ENCODE measurements at regions not wholly inside any gene's neighbourhood (a gene's known extent, or its start where the extent isn't known, plus 50 kb on each side); places are given as distances from the start of the nearest gene placed in this dataset.
"Not testable (repeated sequence)": the region's sequence is repeated elsewhere in the genome, so short reads cannot be mapped to it uniquely, and the experiment has no call there.

- Histone ChIP-seq H3K36me3 (no peaks in the 10 kb centered on the region), H3K4me1 (no peaks in the 10 kb centered on the region), H3K27ac (no peak overlapping the region), H3K4me3 (no peak overlapping the region), H3K9me3 (no peaks in the 10 kb centered on the region), H3K27me3 (no peaks in the 10 kb centered on the region)
- in situ Hi-C loops (cut with MboI; ENCODE audit: low pct_ligation_motif_present in 1 of 4, low pct_unique_long_range_greater_than_20kb in 1 of 4, low sequenced_read_pairs in 3 of 4) (no loop called here), intact Hi-C loops (cut with DNase I; ENCODE audit: low total_unique reads) (no loop called here)
- TF ChIP-seq POLR2AphosphoS5 (IDR thresholded peaks at IDR 0.05) (no peak), EP300 (IDR thresholded peaks at IDR 0.05; ENCODE audit: low read depth) (no peak), POLR2A (IDR thresholded peaks at IDR 0.05) (no peak)
- TF ChIP-seq, protein P1, sequence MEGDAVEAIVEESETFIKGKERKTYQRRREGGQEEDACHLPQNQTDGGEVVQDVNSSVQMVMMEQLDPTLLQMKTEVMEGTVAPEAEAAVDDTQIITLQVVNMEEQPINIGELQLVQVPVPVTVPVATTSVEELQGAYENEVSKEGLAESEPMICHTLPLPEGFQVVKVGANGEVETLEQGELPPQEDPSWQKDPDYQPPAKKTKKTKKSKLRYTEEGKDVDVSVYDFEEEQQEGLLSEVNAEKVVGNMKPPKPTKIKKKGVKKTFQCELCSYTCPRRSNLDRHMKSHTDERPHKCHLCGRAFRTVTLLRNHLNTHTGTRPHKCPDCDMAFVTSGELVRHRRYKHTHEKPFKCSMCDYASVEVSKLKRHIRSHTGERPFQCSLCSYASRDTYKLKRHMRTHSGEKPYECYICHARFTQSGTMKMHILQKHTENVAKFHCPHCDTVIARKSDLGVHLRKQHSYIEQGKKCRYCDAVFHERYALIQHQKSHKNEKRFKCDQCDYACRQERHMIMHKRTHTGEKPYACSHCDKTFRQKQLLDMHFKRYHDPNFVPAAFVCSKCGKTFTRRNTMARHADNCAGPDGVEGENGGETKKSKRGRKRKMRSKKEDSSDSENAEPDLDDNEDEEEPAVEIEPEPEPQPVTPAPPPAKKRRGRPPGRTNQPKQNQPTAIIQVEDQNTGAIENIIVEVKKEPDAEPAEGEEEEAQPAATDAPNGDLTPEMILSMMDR (IDR thresholded peaks at IDR 0.05) = no peak
- no peak for DNase-seq
- WGBS, 2 donors (ENCODE audit: low coverage in 1 of 2) = 72 to 83% methylated on average over 2 to 3 of the region's 3 CpGs
These were observed 230.7 kb downstream of the RND3 start for GRCh38 chr2:150256736-150257135.

GRCh38 chr2:150255528-150255927, 231.9 kb downstream of the RND3 start:
- DNase-seq = no peak
- in situ Hi-C loops (cut with MboI; ENCODE audit: low pct_ligation_motif_present in 1 of 4, low pct_unique_long_range_greater_than_20kb in 1 of 4, low sequenced_read_pairs in 3 of 4) (no loop called here), intact Hi-C loops (cut with DNase I; ENCODE audit: low total_unique reads) (no loop called here)

DNA sequence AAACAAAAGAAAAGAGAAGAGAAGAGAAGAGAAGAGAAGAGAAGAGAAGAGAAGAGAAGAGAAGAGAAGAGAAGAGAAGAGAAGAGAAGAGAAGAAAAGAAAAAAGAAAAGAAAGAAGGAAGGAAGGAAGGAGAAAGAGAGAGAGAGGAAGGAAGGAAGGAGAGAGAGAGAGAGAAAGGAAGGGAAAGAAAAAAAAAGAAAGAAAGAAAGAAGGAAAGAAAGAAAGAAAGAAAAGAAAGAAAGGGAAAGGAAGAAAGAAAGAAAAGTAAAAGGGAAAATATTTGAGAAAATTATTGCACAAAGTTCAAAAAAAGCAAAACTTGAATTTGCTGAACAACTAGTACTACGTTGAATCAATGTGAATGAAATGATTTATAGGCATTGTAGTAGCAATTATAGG, 237.7 kb downstream of the RND3 start:
- WGBS, 2 donors (ENCODE audit: low coverage in 1 of 2) = 68 to 86% methylated on average over 1 of the region's 1 CpG
- H3K4me1 ChIP-seq; H3K36me3 ChIP-seq; DNase-seq; H3K27me3 ChIP-seq; H3K27ac ChIP-seq; intact Hi-C loops (cut with DNase I; ENCODE audit: low total_unique reads); H3K9me3 ChIP-seq; H3K4me3 ChIP-seq; in situ Hi-C loops (cut with MboI; ENCODE audit: low pct_ligation_motif_present in 1 of 4, low pct_unique_long_range_greater_than_20kb in 1 of 4, low sequenced_read_pairs in 3 of 4): not testable (repeated sequence)

More at GRCh38 chr2:150255528-150255927, 231.9 kb downstream of the RND3 start:
- H3K27ac ChIP-seq = no peak overlapping the region
- no peak overlapping the region for H3K4me3 ChIP-seq
- no peaks in the 10 kb centered on the region for H3K4me1 ChIP-seq
- H3K9me3 ChIP-seq = no peaks in the 10 kb centered on the region
- H3K36me3 ChIP-seq = no peaks in the 10 kb centered on the region
- no peaks in the 10 kb centered on the region for H3K27me3 ChIP-seq
- TF ChIP-seq POLR2A (IDR thresholded peaks at IDR 0.05) = no peak
- no peak for TF ChIP-seq POLR2AphosphoS5 (IDR thresholded peaks at IDR 0.05)
- TF ChIP-seq, protein P1 (IDR thresholded peaks at IDR 0.05) = no peak
- TF ChIP-seq EP300 (IDR thresholded peaks at IDR 0.05; ENCODE audit: low read depth) = no peak

DNA sequence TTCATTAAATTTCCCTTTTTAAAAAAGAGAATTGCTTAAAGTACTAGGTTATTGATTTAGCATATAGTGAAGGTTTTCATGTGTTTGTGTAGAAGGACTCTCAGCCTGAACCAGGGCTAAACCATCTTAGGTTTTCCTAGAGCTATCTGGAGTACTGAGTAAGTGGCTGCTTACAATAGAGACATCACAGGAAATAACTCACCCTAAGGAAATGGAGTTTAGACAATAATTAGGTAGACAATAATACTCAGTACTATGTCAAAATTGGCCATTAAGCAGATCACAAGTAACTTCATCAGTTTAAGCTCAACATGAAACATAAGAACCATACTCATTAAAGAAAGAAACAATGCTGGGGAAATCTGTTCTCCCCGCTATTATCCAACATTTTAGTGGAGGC, 240.0 kb downstream of the RND3 start:
- no peak overlapping the region for H3K27ac ChIP-seq
- 56 to 100% methylated on average over 1 of the region's 1 CpG for WGBS, 2 donors (ENCODE audit: low coverage in 1 of 2)
- no peak for DNase-seq
- H3K27me3 ChIP-seq = no peaks in the 10 kb centered on the region
- no peaks in the 10 kb centered on the region for H3K36me3 ChIP-seq
- H3K4me1 ChIP-seq = no peaks in the 10 kb centered on the region
- no peak overlapping the region for H3K4me3 ChIP-seq
- in situ Hi-C loops (cut with MboI; ENCODE audit: low pct_ligation_motif_present in 1 of 4, low pct_unique_long_range_greater_than_20kb in 1 of 4, low sequenced_read_pairs in 3 of 4) = no loop called here
- H3K9me3 ChIP-seq = no peaks in the 10 kb centered on the region
- intact Hi-C loops (cut with DNase I; ENCODE audit: low total_unique reads) = no loop called here
- no peak for TF ChIP-seq POLR2AphosphoS5 (IDR thresholded peaks at IDR 0.05)

- H3K27me3 ChIP-seq = no peaks in the 10 kb centered on the region
These were observed 252.6 kb downstream of the RND3 start for GRCh38 chr2:150234787-150235446.

DNA sequence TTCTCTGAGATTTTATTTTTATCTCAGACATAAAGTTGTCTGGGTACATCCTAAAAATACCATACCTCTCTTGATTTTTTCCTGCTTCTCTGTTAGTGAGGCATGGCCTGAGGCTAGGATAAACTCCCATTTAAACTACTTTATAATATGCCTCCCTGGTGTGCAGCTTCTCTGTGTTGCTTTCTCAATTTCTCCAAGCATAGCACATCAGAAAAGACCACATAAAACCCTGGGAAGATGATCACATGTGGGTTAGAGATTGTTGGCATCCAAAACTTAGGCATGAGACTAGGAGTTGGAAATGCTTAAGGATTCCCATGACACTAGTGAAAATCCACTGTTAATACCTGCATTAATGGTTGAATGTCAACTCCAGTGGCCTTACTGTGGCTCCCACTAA, 254.6 kb downstream of the RND3 start:
- Histone ChIP-seq H3K36me3 (no peaks in the 10 kb centered on the region), H3K27ac (no peak overlapping the region), H3K4me3 (no peak overlapping the region), H3K9me3 (no peaks in the 10 kb centered on the region), H3K4me1 (peaks cover 0 to 13% (median 0%) of the 10 kb centered on the region in 4 donors), H3K27me3 (no peaks in the 10 kb centered on the region)
- no peak for DNase-seq
- intact Hi-C loops (cut with DNase I; ENCODE audit: low total_unique reads) (no loop called here), in situ Hi-C loops (cut with MboI; ENCODE audit: low pct_ligation_motif_present in 1 of 4, low pct_unique_long_range_greater_than_20kb in 1 of 4, low sequenced_read_pairs in 3 of 4) (no loop called here)
- no peak for TF ChIP-seq POLR2AphosphoS5 (IDR thresholded peaks at IDR 0.05)
- no peak for TF ChIP-seq POLR2A (IDR thresholded peaks at IDR 0.05)
- TF ChIP-seq, protein P1 (IDR thresholded peaks at IDR 0.05) = no peak
- no peak for TF ChIP-seq EP300 (IDR thresholded peaks at IDR 0.05; ENCODE audit: low read depth)

More at GRCh38 chr2:150234787-150235446, 252.6 kb downstream of the RND3 start:
- TF ChIP-seq EP300 (IDR thresholded peaks at IDR 0.05; ENCODE audit: low read depth) (no peak), POLR2AphosphoS5 (IDR thresholded peaks at IDR 0.05) (peak in 1 of 3 donors; percentile 49)
- H3K4me3 ChIP-seq = peak overlapping the region in 1 of 4 donors; percentile 6
- DNase-seq = peak; percentile 19
- peaks cover 0 to 13% (median 0%) of the 10 kb centered on the region in 4 donors for H3K4me1 ChIP-seq
- no peaks in the 10 kb centered on the region for H3K36me3 ChIP-seq
- H3K9me3 ChIP-seq = no peaks in the 10 kb centered on the region
- intact Hi-C loops (cut with DNase I; ENCODE audit: low total_unique reads) (no loop called here), in situ Hi-C loops (cut with MboI; ENCODE audit: low pct_ligation_motif_present in 1 of 4, low pct_unique_long_range_greater_than_20kb in 1 of 4, low sequenced_read_pairs in 3 of 4) (no loop called here)
- 0 to 28% methylated on average over 1 to 7 of the region's 7 CpGs for WGBS, 2 donors (ENCODE audit: low coverage in 1 of 2)
- H3K27ac ChIP-seq = peak overlapping the region; percentile 10 to 42 (median 14)
